CD8-positive, alpha-beta memory T cell (primary cell): ENCODE measurements at regions not wholly inside any gene's neighbourhood (a gene's known extent, or its start where the extent isn't known, plus 50 kb on each side); places are given as distances from the start of the nearest gene placed in this dataset.

Experiments
- CTCF ChIA-PET: fragments of 350-600 bp; sonication (Branson Sonifier 250); formaldehyde crosslinking; loops from one replicate; lab custom pipeline; 2021; ENCODE audit warnings: antibody characterized with exemption; lab: Charles Lee
- POLR2A ChIA-PET: fragments of 350-600 bp; sonication (Branson Sonifier 250); formaldehyde crosslinking; loops from one replicate; lab custom pipeline; 2021; ENCODE audit warnings: antibody characterized with exemption; lab: Charles Lee
- DNase-seq, 5 donors: peaks; one replicate each; pipeline versions ENCODE4 v3.0.0 to v3.0.0-alpha.2; 2020 to 2022; ENCODE audit warnings: mixed read lengths in 1 of 5
- H3K27ac ChIP-seq: one replicate; pipeline ENCODE4 v1.7.0; 2013; ENCODE audit warnings: low read depth, mild to moderate bottlenecking, low read length, moderate library complexity
- H3K27me3 ChIP-seq: 2 replicates; pipeline ENCODE4 v1.7.0; 2013; ENCODE audit warnings: low read length, mild to moderate bottlenecking; ENCODE audit not compliant: insufficient read depth, poor library complexity, severe bottlenecking
- H3K36me3 ChIP-seq: 2 replicates; pipeline ENCODE4 v1.7.0; 2013; ENCODE audit warnings: mild to moderate bottlenecking, low read length, moderate library complexity; ENCODE audit not compliant: insufficient read depth
- H3K4me1 ChIP-seq: 2 replicates; pipeline ENCODE4 v1.7.0; 2013; ENCODE audit warnings: mild to moderate bottlenecking, low read length, moderate library complexity; ENCODE audit not compliant: insufficient read depth
- H3K4me3 ChIP-seq: 2 replicates; pipeline ENCODE4 v1.7.0; 2013; ENCODE audit warnings: mild to moderate bottlenecking, low read length
- H3K9me3 ChIP-seq: 2 replicates; pipeline ENCODE4 v1.7.0; 2013; ENCODE audit warnings: mild to moderate bottlenecking, low read length
- H3K27ac Mint-ChIP-seq, 8 donors: one replicate each; pipeline ENCODE4 v1.8.0; 2020 to 2021; ENCODE audit warnings: mixed read lengths in 8 of 8, mild to moderate bottlenecking in 6 of 8, inconsistent platforms in 3 of 8, moderate library complexity in 3 of 8
- H3K27me3 Mint-ChIP-seq, 2 donors: one replicate each; pipeline ENCODE4 v1.8.0; 2020 to 2021; ENCODE audit warnings: mixed read lengths in 2 of 2, mild to moderate bottlenecking in 1 of 2, moderate library complexity in 1 of 2
- H3K36me3 Mint-ChIP-seq, 3 donors: one replicate each; pipeline ENCODE4 v1.8.0; 2020 to 2021; ENCODE audit warnings: mixed read lengths in 3 of 3, inconsistent platforms in 1 of 3, mild to moderate bottlenecking in 1 of 3
- H3K4me1 Mint-ChIP-seq, 3 donors: one replicate each; pipeline ENCODE4 v1.8.0; 2020 to 2021; ENCODE audit warnings: mixed read lengths in 3 of 3, inconsistent platforms in 1 of 3, mild to moderate bottlenecking in 1 of 3
- H3K4me3 Mint-ChIP-seq, 7 donors: one replicate each; pipeline ENCODE4 v1.8.0; 2020 to 2021; ENCODE audit warnings: mixed read lengths in 7 of 7, mild to moderate bottlenecking in 6 of 7, moderate library complexity in 4 of 7, inconsistent platforms in 2 of 7
- H3K9me3 Mint-ChIP-seq, 5 donors: one replicate each; pipeline ENCODE4 v1.8.0; 2020 to 2022; ENCODE audit warnings: mixed read lengths in 5 of 5, mild to moderate bottlenecking in 3 of 5, moderate library complexity in 2 of 5, inconsistent platforms in 1 of 5

DNA sequence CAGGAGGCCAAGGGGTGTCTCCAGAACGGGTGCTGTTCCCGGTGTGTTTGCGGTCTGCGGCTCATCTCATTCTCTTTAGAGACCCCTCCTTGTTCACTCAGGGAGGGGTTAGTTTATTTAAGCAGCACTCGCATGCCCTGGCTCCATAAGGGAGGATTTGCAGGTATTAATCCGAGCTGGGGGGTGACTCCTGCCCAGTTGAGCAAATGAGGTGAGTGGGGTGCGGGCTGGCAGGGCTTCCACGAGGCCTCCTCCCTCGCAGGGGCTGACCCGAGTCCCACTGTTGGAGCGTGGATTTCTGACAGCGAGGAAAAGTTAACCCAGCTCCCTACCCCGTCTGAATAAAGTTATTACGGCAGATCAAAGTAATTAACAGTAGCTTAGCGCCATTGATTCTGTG, 371.8 kb upstream of the SALL3 start:
- ChIA-PET CTCF (interaction anchor here (1.1 kb wide), 1 partner anchor 9 kb away, joined by 3 read pairs; no protein-coding TSS in a partner anchor), POLR2A (no interaction called here)
- no peaks in the 10 kb centered on the region for H3K4me1 Mint-ChIP-seq
- no peak overlapping the region for H3K27ac Mint-ChIP-seq
- H3K27me3 ChIP-seq, result no peaks in the 10 kb centered on the region
- no peak overlapping the region for H3K4me3 ChIP-seq
- H3K27me3 Mint-ChIP-seq, result peaks cover 0 to 3% of the 10 kb centered on the region in 2 donors
- H3K4me3 Mint-ChIP-seq, result no peak overlapping the region
- no peaks in the 10 kb centered on the region for H3K9me3 ChIP-seq
- peaks cover 0 to 5% (median 3%) of the 10 kb centered on the region in 5 donors for H3K9me3 Mint-ChIP-seq
- H3K36me3 ChIP-seq, result no peaks in the 10 kb centered on the region
- peaks cover 0 to 2% (median 0%) of the 10 kb centered on the region in 3 donors for H3K36me3 Mint-ChIP-seq
- no peak overlapping the region for H3K27ac ChIP-seq
- H3K4me1 ChIP-seq, result no peaks in the 10 kb centered on the region
- no peak for DNase-seq

DNA sequence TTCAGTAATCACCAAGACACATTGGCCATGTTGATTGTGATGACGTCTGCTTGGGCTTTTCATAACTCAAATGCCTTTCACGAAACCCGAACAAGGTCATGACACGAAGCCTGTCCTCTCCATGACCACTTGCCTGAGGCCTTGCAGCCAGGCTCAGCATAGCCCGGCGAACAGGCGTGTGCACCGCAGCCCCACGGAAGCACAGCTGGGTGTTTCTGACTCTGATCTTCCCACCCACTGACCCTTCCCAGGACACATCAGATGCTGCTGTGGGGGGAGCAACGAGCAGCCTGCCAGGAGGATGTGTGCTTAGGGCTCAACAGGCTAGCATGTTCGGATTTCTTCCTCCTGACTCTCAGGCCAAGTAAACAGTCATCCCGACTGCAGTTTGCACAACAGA, 369.4 kb upstream of the SALL3 start:
- no peaks in the 10 kb centered on the region for H3K36me3 ChIP-seq
- H3K9me3 ChIP-seq, result no peaks in the 10 kb centered on the region
- Mint-ChIP-seq H3K4me1 (no peaks in the 10 kb centered on the region), H3K9me3 (peaks cover 4 to 10% (median 5%) of the 10 kb centered on the region in 5 donors), H3K27ac (peak overlapping the region in 1 of 8 donors; percentile 63), H3K36me3 (peaks cover 0 to 2% (median 0%) of the 10 kb centered on the region in 3 donors), H3K4me3 (no peak overlapping the region), H3K27me3 (peaks cover 0 to 8% of the 10 kb centered on the region in 2 donors)
- DNase-seq, result no peak
- no peak overlapping the region for H3K27ac ChIP-seq
- H3K4me3 ChIP-seq, result no peak overlapping the region
- H3K27me3 ChIP-seq, result no peaks in the 10 kb centered on the region
- ChIA-PET POLR2A (no interaction called here), CTCF (no interaction called here)
- no peaks in the 10 kb centered on the region for H3K4me1 ChIP-seq

DNA sequence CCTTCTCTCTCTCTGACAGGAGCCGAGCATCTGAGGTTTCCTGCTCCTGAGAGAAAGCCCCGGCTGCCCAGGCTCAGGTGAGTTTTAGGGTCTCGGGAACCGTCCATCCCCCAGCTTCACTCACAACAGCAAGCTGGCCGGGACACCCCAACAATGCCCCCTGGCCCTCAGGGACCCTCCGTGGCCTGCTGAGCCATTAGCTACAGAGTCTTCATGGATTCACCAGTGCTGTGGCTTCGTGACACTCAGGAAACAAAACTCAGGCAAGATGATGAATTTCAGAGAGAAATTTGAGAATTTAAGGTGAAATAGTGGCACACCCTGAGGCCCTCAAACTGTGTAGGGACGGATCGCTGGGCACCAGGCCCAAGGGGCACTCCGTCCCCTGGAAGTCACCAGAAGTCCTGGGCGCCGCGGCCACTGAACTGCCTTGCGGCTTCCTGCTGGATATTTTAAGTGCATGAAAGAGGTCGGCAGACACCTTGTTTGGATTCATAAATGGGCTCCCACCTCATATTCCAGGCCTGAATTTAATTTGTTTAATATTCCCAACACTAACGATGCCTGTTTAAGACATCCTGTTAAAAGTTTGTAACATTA, 368.3 kb upstream of the SALL3 start:
- no peaks in the 10 kb centered on the region for H3K36me3 ChIP-seq
- H3K36me3 Mint-ChIP-seq, result peaks cover 0 to 2% (median under 1%) of the 10 kb centered on the region in 3 donors
- no peaks in the 10 kb centered on the region for H3K9me3 ChIP-seq
- H3K9me3 Mint-ChIP-seq, result peaks cover 4 to 17% (median 11%) of the 10 kb centered on the region in 5 donors
- H3K27me3 Mint-ChIP-seq, result peaks cover 0 to 7% of the 10 kb centered on the region in 2 donors
- H3K27ac ChIP-seq, result no peak overlapping the region
- H3K4me1 Mint-ChIP-seq, result no peaks in the 10 kb centered on the region
- H3K4me3 Mint-ChIP-seq, result no peak overlapping the region
- H3K4me1 ChIP-seq, result no peaks in the 10 kb centered on the region
- H3K4me3 ChIP-seq, result no peak overlapping the region
- ChIA-PET POLR2A (no interaction called here), CTCF (no interaction called here)
- H3K27ac Mint-ChIP-seq, result no peak overlapping the region
- no peak for DNase-seq
- no peaks in the 10 kb centered on the region for H3K27me3 ChIP-seq

DNA sequence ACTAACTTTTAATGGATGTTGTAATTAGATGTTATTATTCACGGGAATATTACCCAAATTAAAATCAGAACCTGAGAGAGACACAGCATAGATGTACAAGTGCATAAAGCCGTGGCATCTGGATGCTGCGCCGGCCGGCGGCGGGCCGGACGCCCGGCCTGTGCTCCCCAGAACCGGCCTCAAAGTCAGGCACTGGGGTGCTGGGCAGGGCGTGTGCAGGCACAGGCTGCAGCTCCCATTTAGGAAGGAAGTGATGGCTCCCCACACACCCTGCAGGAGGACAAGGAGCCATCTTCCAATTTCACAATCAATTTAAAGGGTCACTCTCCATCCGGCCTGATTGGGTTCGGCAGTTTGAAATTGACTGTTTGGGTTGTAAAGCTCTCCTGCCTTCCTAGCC, 367.7 kb upstream of the SALL3 start:
- no peaks in the 10 kb centered on the region for H3K4me1 Mint-ChIP-seq
- H3K27me3 ChIP-seq, result no peaks in the 10 kb centered on the region
- H3K36me3 Mint-ChIP-seq, result peaks cover 0 to 5% (median under 1%) of the 10 kb centered on the region in 3 donors
- H3K9me3 Mint-ChIP-seq, result peaks cover 9 to 17% (median 16%) of the 10 kb centered on the region in 5 donors
- peaks cover 0 to 7% of the 10 kb centered on the region in 2 donors for H3K27me3 Mint-ChIP-seq
- no peak overlapping the region for H3K27ac Mint-ChIP-seq
- no peaks in the 10 kb centered on the region for H3K4me1 ChIP-seq
- CTCF ChIA-PET, result no interaction called here
- no peak overlapping the region for H3K27ac ChIP-seq
- no peak overlapping the region for H3K4me3 Mint-ChIP-seq
- H3K9me3 ChIP-seq, result no peaks in the 10 kb centered on the region
- DNase-seq, result no peak
- POLR2A ChIA-PET, result no interaction called here
- no peaks in the 10 kb centered on the region for H3K36me3 ChIP-seq
- no peak overlapping the region for H3K4me3 ChIP-seq

DNA sequence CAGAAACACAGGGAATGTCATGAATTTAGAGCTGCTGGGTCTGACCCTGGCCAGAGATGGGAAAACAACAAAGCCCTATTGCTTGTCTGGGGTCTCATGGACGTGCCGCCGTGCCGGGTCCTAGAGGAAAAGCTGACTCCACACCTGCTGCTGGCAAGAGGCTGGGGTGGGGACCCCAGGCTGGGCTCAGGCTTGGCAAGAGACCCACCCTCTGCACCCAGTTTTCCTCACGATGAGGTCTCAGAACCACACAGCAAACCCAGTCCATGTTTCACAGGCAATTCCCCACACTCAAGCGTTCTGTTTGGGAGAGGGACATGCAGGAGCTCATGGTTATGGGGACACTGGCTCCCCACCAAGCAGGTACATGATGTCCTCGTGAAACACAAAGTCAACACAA, 367.3 kb upstream of the SALL3 start:
- Histone ChIP-seq H3K4me3 (no peak overlapping the region), H3K9me3 (no peaks in the 10 kb centered on the region), H3K4me1 (no peaks in the 10 kb centered on the region), H3K27me3 (no peaks in the 10 kb centered on the region), H3K36me3 (no peaks in the 10 kb centered on the region), H3K27ac (no peak overlapping the region)
- DNase-seq, result no peak
- ChIA-PET POLR2A (no interaction called here), CTCF (no interaction called here)
- Mint-ChIP-seq H3K9me3 (peaks cover 9 to 22% (median 18%) of the 10 kb centered on the region in 5 donors), H3K27me3 (peaks cover 0 to 7% of the 10 kb centered on the region in 2 donors), H3K36me3 (peaks cover 0 to 5% (median 0%) of the 10 kb centered on the region in 3 donors), H3K27ac (no peak overlapping the region), H3K4me1 (no peaks in the 10 kb centered on the region), H3K4me3 (no peak overlapping the region)

DNA sequence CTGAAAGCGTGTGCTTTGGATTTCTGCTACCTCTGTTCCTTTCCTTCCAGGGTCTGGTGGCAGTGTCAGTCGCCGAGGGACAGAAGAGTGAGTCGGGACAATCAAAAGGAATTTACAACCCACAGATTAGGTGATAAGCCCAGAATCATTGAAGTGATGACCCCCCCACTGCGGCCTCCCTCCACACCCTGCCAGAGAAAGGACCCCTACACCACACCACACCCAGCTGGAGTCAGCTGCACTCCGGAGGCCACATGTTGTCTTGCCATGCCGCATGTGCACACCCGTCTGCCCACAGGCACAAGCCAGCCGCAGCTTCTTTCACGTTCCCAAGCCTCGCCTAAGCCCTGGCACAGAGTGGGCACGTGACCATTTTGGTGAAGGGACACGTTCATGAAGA, 366.8 kb upstream of the SALL3 start:
- DNase-seq, result no peak
- no peaks in the 10 kb centered on the region for H3K4me1 Mint-ChIP-seq
- H3K4me1 ChIP-seq, result no peaks in the 10 kb centered on the region
- CTCF ChIA-PET, result no interaction called here
- peaks cover 0 to 7% of the 10 kb centered on the region in 2 donors for H3K27me3 Mint-ChIP-seq
- no peak overlapping the region for H3K4me3 Mint-ChIP-seq
- peaks cover 0 to 5% (median 0%) of the 10 kb centered on the region in 3 donors for H3K36me3 Mint-ChIP-seq
- POLR2A ChIA-PET, result no interaction called here
- H3K36me3 ChIP-seq, result no peaks in the 10 kb centered on the region
- H3K4me3 ChIP-seq, result no peak overlapping the region
- H3K9me3 ChIP-seq, result no peaks in the 10 kb centered on the region
- no peak overlapping the region for H3K27ac Mint-ChIP-seq
- peaks cover 9 to 25% (median 22%) of the 10 kb centered on the region in 5 donors for H3K9me3 Mint-ChIP-seq
- H3K27me3 ChIP-seq, result no peaks in the 10 kb centered on the region
- H3K27ac ChIP-seq, result no peak overlapping the region

DNA sequence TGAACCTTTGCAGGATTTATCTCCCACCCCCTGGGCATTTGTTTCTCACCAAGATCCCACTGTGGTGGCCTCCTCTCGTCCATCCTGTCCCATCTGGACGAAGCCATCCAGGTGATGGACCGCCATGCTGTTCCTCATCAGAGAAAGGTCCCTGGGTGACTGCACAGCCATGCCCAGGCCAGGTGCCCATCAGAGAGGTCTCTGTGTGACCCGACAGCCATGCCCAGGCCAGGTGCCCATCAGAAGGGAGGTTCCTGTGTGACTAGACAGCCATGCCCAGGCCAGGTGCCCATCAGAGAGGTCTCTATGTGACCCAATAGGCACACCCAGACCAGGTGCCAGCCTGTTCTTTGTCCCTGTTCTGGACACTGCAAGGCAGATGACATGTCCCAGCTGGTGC, 360.9 kb upstream of the SALL3 start:
- Mint-ChIP-seq H3K27me3 (peaks cover 3 to 16% of the 10 kb centered on the region in 2 donors), H3K27ac (no peak overlapping the region), H3K4me1 (peaks cover 0 to 7% (median 0%) of the 10 kb centered on the region in 3 donors), H3K9me3 (peaks cover 9 to 25% (median 19%) of the 10 kb centered on the region in 5 donors), H3K36me3 (peaks cover 0 to 5% (median 0%) of the 10 kb centered on the region in 3 donors), H3K4me3 (no peak overlapping the region)
- H3K9me3 ChIP-seq, result no peaks in the 10 kb centered on the region
- H3K27me3 ChIP-seq, result no peaks in the 10 kb centered on the region
- no peak overlapping the region for H3K27ac ChIP-seq
- ChIA-PET CTCF (no interaction called here), POLR2A (no interaction called here)
- no peak overlapping the region for H3K4me3 ChIP-seq
- H3K4me1 ChIP-seq, result no peaks in the 10 kb centered on the region
- H3K36me3 ChIP-seq, result no peaks in the 10 kb centered on the region
- no peak for DNase-seq

DNA sequence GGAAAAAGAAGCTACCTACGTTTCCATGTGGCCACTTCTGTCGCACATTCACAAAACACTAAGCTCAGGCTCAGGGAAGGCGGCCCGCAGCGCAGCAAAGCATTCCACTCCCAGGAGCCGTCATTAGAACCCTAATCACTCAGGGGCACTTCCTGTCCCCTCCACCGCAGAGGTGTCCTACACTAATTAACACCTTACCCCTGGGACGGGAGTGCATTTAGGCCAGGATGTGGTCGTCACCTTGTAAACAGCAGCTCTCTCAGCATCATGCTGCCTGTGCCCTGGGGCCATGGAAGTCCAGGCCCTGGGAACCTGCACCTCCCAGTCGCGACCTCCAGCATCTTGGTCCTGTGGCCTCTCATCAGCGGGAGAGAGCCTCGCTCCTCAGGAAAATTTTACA, 359.8 kb upstream of the SALL3 start:
- no peak overlapping the region for H3K27ac ChIP-seq
- ChIA-PET CTCF (no interaction called here), POLR2A (no interaction called here)
- no peaks in the 10 kb centered on the region for H3K36me3 ChIP-seq
- no peak overlapping the region for H3K4me3 ChIP-seq
- DNase-seq, result no peak
- peak overlapping the region in 1 of 7 donors; percentile 6 for H3K4me3 Mint-ChIP-seq
- H3K4me1 ChIP-seq, result no peaks in the 10 kb centered on the region
- H3K27me3 Mint-ChIP-seq, result peaks cover 6 to 14% of the 10 kb centered on the region in 2 donors
- H3K9me3 ChIP-seq, result no peaks in the 10 kb centered on the region
- H3K36me3 Mint-ChIP-seq, result peaks cover 0 to 5% (median 0%) of the 10 kb centered on the region in 3 donors
- H3K9me3 Mint-ChIP-seq, result peaks cover 9 to 23% (median 19%) of the 10 kb centered on the region in 5 donors
- H3K27me3 ChIP-seq, result no peaks in the 10 kb centered on the region
- H3K4me1 Mint-ChIP-seq, result peaks cover 0 to 7% (median 3%) of the 10 kb centered on the region in 3 donors
- H3K27ac Mint-ChIP-seq, result peak overlapping the region in 1 of 8 donors; percentile 47
